Omental fat pad (tissue), 3 donors: ENCODE measurements at regions not wholly inside any gene's neighbourhood (a gene's known extent, or its start where the extent isn't known, plus 50 kb on each side); places are given as distances from the start of the nearest gene placed in this dataset.

Source experiments
- ATAC-seq: fragments of 150-250 bp; one replicate; pipeline ENCODE4 v1.9.1; 2016; ENCODE audit warnings: mild to moderate bottlenecking, moderate library complexity; ENCODE audit not compliant: low FRiP score
- DNase-seq: peaks from one replicate; pipeline ENCODE4 v3.0.0-alpha.2; 2019; ENCODE audit warnings: low spot score
- CTCF ChIP-seq, 3 donors: fragments of 450-650 bp; IDR thresholded peaks; one replicate each; pipeline ENCODE4 v1.5.1; 2016 to 2017; ENCODE audit warnings: antibody characterized with exemption in 3 of 3, mild to moderate bottlenecking in 3 of 3, moderate library complexity in 2 of 3

- no peak for TF ChIP-seq CTCF (IDR thresholded peaks at IDR 0.05)
- DNase-seq: no peak
- ATAC-seq: no peak
Measured at GRCh38 chrX:121120690-121121605, 73.5 kb downstream of the GLUD2 start.

- TF ChIP-seq CTCF (IDR thresholded peaks at IDR 0.05): no peak
- DNase-seq (no peak), ATAC-seq (no peak)
Measured at GRCh38 chrX:121122332-121122731, 74.9 kb downstream of the GLUD2 start.

DNA sequence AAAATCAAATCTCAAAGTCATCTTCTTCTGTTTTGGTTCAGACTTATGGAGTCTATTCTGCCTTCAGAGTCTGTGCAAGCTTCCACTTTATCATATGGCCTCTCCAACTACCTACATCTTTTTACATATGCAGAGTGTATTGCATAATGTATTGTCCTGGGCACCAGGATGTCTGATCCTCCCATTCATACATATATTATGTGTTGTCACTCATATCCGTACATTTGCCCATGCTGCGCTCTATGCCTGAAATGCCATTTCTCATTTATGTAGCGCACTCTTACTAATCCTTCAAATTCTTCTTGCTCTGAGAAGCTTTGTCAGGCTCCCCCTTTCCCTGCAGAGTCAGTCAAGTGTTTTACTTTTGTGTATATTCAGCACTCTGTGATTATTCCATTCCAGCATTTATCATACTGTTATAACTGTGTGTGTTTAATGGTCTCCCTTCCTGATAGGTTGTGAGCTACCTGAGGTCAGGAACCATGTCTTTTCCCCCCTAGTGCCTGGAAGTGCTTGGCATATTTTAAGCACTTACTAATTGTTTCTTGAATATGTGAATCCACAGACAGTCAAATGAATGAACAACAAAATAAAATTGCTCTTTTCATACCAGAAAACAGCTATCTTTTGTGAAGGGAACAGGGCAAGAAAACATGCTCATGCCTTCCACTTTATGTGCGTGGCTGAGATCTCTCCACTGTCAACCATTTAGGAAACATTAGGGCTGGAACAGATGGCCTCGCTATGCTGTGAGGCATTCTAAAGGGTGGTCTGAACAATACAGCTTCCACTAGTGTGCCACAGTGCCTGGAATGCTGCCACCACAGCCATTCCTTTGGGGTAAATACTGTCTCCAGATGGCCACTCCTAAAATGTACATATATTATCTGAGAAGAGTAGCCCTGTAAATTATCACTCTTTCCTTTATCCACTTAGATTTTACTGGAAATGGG lies 81.8 kb downstream of the GLUD2 start:
- ATAC-seq (no peak), DNase-seq (no peak)
- TF ChIP-seq CTCF (IDR thresholded peaks at IDR 0.05): no peak

DNA sequence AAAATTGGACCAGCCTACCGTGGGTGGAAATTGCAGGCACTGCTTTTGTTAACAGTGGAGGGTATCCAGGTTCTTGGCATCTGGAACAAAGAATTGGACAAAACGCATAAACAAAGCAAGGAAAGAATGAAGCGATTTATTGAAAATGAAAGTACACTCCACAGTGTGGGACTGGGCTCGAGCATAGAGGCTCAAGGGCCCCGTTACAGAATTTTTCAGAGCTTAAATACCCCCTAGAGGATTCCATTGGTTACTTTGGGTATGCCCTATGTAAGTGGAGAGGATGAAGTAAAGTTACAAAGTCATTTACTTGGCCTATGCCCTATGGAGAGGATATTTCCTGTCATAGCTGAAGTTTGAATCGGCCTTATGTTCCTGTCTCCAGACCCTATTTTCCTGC lies 85.3 kb downstream of the GLUD2 start:
- DNase-seq (no peak), ATAC-seq (no peak)
- TF ChIP-seq CTCF (IDR thresholded peaks at IDR 0.05): no peak

- no peak for ATAC-seq
- no peak for TF ChIP-seq CTCF (IDR thresholded peaks at IDR 0.05)
- DNase-seq: no peak
Measured at GRCh38 chrX:121135488-121136207, 88.2 kb downstream of the GLUD2 start.

DNA sequence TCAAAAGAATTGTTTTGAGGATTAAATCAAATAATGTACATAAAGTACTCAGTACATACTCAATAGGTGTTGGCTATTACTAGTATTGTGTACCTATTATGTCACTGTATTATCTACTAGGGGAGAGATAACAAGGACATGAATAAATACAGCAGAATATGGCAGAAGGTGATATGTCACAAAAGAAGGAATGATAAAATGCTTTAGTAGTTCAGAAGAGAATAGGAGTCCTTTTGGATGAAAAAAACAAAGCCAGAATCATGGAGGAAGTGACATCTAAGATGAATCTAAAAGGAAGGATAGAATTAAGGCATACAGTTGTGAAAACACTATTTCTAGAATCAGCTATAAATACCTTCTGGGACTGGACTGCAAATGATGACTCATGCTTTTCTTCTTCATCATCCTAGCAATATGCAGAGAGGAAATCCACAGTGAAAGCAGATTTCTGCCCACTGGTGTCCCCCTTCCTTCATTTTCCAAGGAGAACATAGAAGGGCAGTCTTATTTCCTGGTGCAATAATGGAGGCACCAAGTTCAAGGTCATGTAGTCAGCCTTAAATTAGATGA lies 98.7 kb downstream of the GLUD2 start:
- TF ChIP-seq CTCF (IDR thresholded peaks at IDR 0.05): no peak
- DNase-seq (no peak), ATAC-seq (no peak)
